A673 (cell line): ENCODE measurements at regions not wholly inside any gene's neighbourhood (a gene's known extent, or its start where the extent isn't known, plus 50 kb on each side); places are given as distances from the start of the nearest gene placed in this dataset.

Experiments used
- CTCF ChIP-seq: fragments of 300-800, 200-600 bp; sonication (generic); conservative IDR thresholded peaks from 2 replicates; pipeline ENCODE4 v1.5.1; 2017; ENCODE audit warnings: low read depth, mild to moderate bottlenecking, antibody characterized with exemption, low read length, moderate library complexity, mixed read lengths
- EZH2 ChIP-seq: fragments of 200-600 bp; sonication (generic); IDR thresholded peaks from 2 replicates; pipeline ENCODE4 v1.6.1; 2017; ENCODE audit warnings: borderline replicate concordance, low read depth, mild to moderate bottlenecking, mixed read lengths, antibody characterized with exemption, low read length; ENCODE audit not compliant: poor library complexity, severe bottlenecking

DNA sequence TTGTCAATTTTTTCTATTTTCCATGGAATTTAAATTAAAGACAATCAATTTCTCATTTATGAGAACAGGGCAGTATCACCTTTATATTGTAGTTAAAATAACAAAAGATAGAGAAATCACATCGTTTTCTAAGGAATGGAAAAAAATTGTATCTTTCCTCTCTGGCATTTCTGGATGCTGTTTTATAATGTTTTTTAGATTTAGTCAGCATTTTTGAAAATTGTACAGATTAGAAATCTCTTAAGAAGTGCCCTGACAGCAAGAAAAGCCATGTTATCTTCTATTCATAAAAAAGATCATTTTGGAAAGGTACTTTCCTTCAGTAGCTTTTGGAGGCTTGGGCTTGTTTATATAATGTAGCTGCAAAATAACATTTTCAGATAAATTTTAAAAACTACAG lies 116.9 kb downstream of the PLG start:
- no peak for TF ChIP-seq CTCF
- no peak for TF ChIP-seq EZH2
